Neural progenitor cell (in vitro differentiated cells): ENCODE measurements at regions not wholly inside any gene's neighbourhood (a gene's known extent, or its start where the extent isn't known, plus 50 kb on each side); places are given as distances from the start of the nearest gene placed in this dataset.

Source experiments
- CTCF ChIP-seq: fragments of 200-600 bp; sonication (generic); IDR thresholded peaks from 2 replicates; pipeline ENCODE4 v1.5.1; 2017; ENCODE audit warnings: antibody characterized with exemption, mild to moderate bottlenecking
- EZH2 ChIP-seq: fragments of 200-600 bp; sonication (generic); IDR thresholded peaks from 2 replicates; pipeline ENCODE4 v1.6.1; 2017; ENCODE audit warnings: antibody characterized with exemption, mild to moderate bottlenecking, moderate library complexity
- EZH2phosphoT487 ChIP-seq: fragments of 200-600 bp; sonication (generic); IDR thresholded peaks from 2 replicates; pipeline ENCODE4 v1.6.1; 2017; ENCODE audit warnings: antibody characterized with exemption

GRCh38 chr22:23007823-23008222 is 62.5 kb upstream of the GNAZ start:
- TF ChIP-seq EZH2phosphoT487 (no peak), CTCF (no peak), EZH2 (no peak)
